ENCODE measurements at regions not wholly inside any gene's neighbourhood (a gene's known extent, or its start where the extent isn't known, plus 50 kb on each side); places are given as distances from the start of the nearest gene placed in this dataset.

DNA sequence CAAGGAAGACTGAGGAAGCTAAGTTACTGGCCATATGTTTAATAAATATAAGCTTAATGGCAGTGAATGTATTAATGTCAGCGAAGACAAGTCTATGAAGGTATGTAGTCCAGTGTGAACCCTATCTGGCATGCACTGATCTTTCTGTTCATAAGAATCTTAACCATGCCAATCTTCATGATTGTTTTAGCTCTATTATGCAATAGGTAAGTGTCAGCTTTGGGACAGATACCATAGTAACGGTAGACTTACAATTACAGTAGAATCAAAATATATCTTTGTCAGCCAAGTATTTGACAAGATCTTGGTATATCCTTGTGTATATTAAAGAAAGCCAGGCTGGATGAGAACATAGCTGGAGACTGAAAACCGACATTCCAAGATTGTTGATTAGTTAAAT, 428.5 kb downstream of the SPRY2 start:
- no peaks in the 10 kb centered on the region for H3K27me3 Mint-ChIP-seq (ENCODE audit: low read depth)
- H3K4me3 Mint-ChIP-seq, result no peak overlapping the region
- POLR2A ChIA-PET, result no interaction called here
- TF ChIP-seq, protein P1, sequence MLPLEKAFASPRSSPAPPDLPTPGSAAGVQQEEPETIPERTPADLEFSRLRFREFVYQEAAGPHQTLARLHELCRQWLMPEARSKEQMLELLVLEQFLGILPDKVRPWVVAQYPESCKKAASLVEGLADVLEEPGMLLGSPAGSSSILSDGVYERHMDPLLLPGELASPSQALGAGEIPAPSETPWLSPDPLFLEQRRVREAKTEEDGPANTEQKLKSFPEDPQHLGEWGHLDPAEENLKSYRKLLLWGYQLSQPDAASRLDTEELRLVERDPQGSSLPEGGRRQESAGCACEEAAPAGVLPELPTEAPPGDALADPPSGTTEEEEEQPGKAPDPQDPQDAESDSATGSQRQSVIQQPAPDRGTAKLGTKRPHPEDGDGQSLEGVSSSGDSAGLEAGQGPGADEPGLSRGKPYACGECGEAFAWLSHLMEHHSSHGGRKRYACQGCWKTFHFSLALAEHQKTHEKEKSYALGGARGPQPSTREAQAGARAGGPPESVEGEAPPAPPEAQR (CRISPR knock-in tag; IDR thresholded peaks at IDR 0.05), result no peak
- TF ChIP-seq NR3C1 (CRISPR knock-in tag; conservative IDR thresholded peaks at IDR 0.05; ENCODE audit: low read depth), result no peak
- no peak for TF ChIP-seq ZNF232 (CRISPR knock-in tag; IDR thresholded peaks at IDR 0.05)
- no peak for TF ChIP-seq ZNF219 (CRISPR knock-in tag; IDR thresholded peaks at IDR 0.05; ENCODE audit: borderline replicate concordance)
- TF ChIP-seq FOXJ3 (CRISPR knock-in tag; IDR thresholded peaks at IDR 0.05; ENCODE audit: borderline replicate concordance), result no peak
- TF ChIP-seq ZNF263 (CRISPR knock-in tag; IDR thresholded peaks at IDR 0.05; ENCODE audit: low read depth), result no peak
- TF ChIP-seq JUN (CRISPR knock-in tag; IDR thresholded peaks at IDR 0.05), result no peak
- no peak for TF ChIP-seq CDX4 (CRISPR knock-in tag; IDR thresholded peaks at IDR 0.05; ENCODE audit: borderline replicate concordance)
- TF ChIP-seq ERG (CRISPR knock-in tag; IDR thresholded peaks at IDR 0.05), result no peak
- TF ChIP-seq ELF4 (CRISPR knock-in tag; IDR thresholded peaks at IDR 0.05; ENCODE audit: low read depth), result no peak
- TF ChIP-seq TEAD4 (CRISPR knock-in tag; IDR thresholded peaks at IDR 0.05), result no peak
- H3K4me1 Mint-ChIP-seq, result peaks cover 25% of the 10 kb centered on the region
- CTCF ChIA-PET, result interaction anchor here (0.7 kb wide), 1 partner anchor 9 kb away, joined by 3 read pairs; no protein-coding TSS in a partner anchor
- DNase-seq (ENCODE audit: low spot score) (no peak), ATAC-seq (no peak)
- H3K9me3 Mint-ChIP-seq, result no peaks in the 10 kb centered on the region
- H3K36me3 Mint-ChIP-seq, result no peaks in the 10 kb centered on the region
- no peak overlapping the region for H3K27ac Mint-ChIP-seq

DNA sequence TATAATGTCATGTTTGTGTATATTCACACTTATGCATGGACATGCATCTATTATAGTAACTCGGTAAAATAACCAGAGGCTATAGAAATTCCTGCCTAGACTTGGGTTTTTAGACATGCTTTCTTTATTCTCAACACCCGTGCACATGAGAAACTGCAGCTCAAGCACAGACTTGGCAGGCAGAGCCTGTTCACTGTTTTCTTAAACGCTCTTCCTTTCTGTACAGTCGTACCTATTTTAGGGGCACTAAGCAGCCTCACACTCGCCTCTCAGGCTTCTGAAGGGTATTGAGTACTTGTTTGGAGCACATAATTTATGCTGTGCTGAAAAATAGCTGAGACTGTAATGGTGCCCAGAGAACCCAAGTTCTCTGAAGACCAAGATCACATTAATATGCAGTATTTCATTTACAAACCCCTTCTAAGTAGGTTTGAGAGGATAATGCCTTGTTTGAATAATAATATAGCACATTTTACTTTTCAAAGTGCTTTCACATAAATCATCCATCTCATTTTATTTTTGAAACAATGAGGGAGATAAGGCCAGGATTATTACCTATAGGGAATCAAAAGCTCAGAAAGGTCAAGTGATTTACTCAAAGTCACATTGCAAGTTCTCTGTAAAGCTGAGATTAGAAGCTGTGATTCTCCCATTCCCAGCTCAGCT, 429.9 kb downstream of the SPRY2 start:
- no peaks in the 10 kb centered on the region for H3K36me3 Mint-ChIP-seq
- no peak for ATAC-seq
- peaks cover 25% of the 10 kb centered on the region for H3K4me1 Mint-ChIP-seq

GRCh38 chr13:79909644-79910043, 428.7 kb downstream of the NDFIP2 start:
- POLR2A ChIA-PET, result no interaction called here
- CTCF ChIA-PET, result no interaction called here
- H3K9me3 Mint-ChIP-seq, result no peaks in the 10 kb centered on the region
- no peak for ATAC-seq
- no peaks in the 10 kb centered on the region for H3K27me3 Mint-ChIP-seq (ENCODE audit: low read depth)
- H3K27ac Mint-ChIP-seq, result no peak overlapping the region
- no peaks in the 10 kb centered on the region for H3K36me3 Mint-ChIP-seq
- no peak for DNase-seq (ENCODE audit: low spot score)
- TF ChIP-seq FOXJ3 (CRISPR knock-in tag; IDR thresholded peaks at IDR 0.05; ENCODE audit: borderline replicate concordance) (no peak), ZBTB21 (CRISPR knock-in tag; IDR thresholded peaks at IDR 0.05; ENCODE audit: borderline replicate concordance) (no peak), EMX1 (CRISPR knock-in tag; IDR thresholded peaks at IDR 0.05) (no peak), ELF4 (CRISPR knock-in tag; IDR thresholded peaks at IDR 0.05; ENCODE audit: low read depth) (no peak), MYBL2 (CRISPR knock-in tag; IDR thresholded peaks at IDR 0.05) (no peak), NFE2L1 (CRISPR knock-in tag; IDR thresholded peaks at IDR 0.05) (no peak), GABPB1 (CRISPR knock-in tag; IDR thresholded peaks at IDR 0.05) (no peak), ERG (CRISPR knock-in tag; IDR thresholded peaks at IDR 0.05) (no peak), ESRRA (CRISPR knock-in tag; IDR thresholded peaks at IDR 0.05; ENCODE audit: borderline replicate concordance) (no peak)
- peaks cover 21% of the 10 kb centered on the region for H3K4me1 Mint-ChIP-seq
- no peak overlapping the region for H3K4me3 Mint-ChIP-seq

More for the DNA sequence above, 429.9 kb downstream of the SPRY2 start:
- ChIA-PET POLR2A (no interaction called here), CTCF (no interaction called here)
- TF ChIP-seq CBFB (CRISPR knock-in tag; IDR thresholded peaks at IDR 0.05; ENCODE audit: low read depth) (no peak), ZMAT4 (CRISPR knock-in tag; IDR thresholded peaks at IDR 0.05) (no peak), FOXK1 (CRISPR knock-in tag; IDR thresholded peaks at IDR 0.05) (no peak), KAT7 (CRISPR knock-in tag; IDR thresholded peaks at IDR 0.05; ENCODE audit: borderline replicate concordance) (no peak)
- no peak overlapping the region for H3K4me3 Mint-ChIP-seq
- no peaks in the 10 kb centered on the region for H3K9me3 Mint-ChIP-seq
- no peak for DNase-seq (ENCODE audit: low spot score)
- no peak overlapping the region for H3K27ac Mint-ChIP-seq
- no peaks in the 10 kb centered on the region for H3K27me3 Mint-ChIP-seq (ENCODE audit: low read depth)
